NCI-H446 treated with DMSO at 0.1 percent for 48 hours (cell line): ENCODE measurements at regions not wholly inside any gene's neighbourhood (a gene's known extent, or its start where the extent isn't known, plus 50 kb on each side); places are given as distances from the start of the nearest gene placed in this dataset.
"Not testable (repeated sequence)": the region's sequence is repeated elsewhere in the genome, so short reads cannot be mapped to it uniquely, and the experiment has no call there.

Experiments used
- DNase-seq: peaks from one replicate; lab custom pipeline; 2025; lab: John Stamatoyannopoulos, UW

DNA sequence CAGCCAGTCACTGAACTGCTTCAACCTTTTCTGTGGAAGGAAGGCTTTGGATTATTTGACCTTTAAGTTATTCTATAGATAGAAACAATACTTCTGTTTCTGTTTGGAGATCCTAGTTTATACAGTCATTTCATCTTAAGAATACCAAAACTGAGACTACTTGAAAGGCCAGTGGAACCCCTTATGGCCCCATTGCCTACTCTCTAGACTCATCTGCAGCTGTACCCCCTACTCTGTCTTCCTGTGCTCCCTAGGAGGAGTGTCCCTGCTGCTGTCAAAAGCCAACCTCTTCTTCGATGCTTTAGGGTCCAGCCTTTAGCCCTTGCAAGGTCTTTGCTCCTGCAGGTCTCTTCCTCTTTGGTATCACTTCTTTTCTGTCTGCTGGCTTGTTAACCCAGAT is 169.6 kb downstream of the EDEM1 start:
- DNase-seq = no peak

DNA sequence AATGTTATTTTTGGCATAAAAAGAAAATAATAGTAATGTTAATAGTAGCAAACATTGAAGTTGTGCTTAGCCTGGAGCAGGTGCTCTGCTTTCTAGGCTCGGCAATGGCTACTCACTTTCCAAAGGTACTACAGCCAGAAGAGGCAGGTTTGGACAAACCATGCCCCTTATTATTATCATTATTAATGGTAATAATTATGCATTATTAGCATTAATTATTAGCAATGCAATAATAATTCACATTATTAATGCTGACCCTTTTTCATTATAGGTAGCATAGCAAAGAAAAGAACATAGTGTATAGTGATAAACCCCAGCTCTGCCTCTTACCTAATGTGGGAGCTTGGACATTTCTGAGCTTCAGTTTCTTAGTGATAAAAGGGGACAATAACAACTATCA is 171.4 kb downstream of the EDEM1 start:
- no peak for DNase-seq

DNA sequence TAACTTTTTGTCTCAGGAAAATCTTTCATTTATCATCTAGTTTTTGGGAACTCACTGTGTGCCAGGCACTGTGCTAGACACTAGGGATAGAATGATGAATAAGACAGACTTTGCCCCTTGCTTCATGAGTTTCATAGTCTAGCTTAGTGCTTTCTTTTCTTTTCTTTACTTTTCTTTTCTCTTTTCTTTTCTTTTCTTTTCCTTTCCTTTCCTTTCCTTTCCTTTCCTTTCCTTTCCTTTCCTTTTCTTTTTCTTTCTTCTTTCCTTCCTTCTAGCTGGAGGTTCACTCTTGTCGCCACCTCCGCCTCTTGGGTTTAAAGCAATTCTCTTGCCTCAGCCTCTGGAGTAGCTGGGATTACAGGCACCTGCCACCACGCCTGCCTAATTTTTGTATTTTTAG is 172.9 kb downstream of the EDEM1 start:
- DNase-seq = no peak

DNA sequence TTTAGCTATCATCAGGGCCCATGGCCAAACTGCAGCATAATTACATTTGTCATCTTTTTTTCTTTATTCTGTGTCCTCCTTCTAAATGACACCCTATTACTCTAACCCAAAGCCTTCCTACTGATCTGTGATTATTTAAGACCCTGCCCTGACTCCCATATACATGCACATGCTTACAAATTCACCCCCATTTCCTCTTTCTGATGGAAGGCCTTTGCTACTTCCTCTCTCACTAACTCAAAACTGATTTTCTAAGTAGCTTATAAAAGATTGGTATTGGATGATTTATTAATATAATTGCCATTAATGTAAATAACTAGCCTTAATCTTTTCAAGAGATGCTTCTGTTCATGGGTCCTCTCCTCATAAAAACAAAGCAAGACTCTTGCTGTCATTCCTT is 179.2 kb downstream of the EDEM1 start:
- no peak for DNase-seq

DNA sequence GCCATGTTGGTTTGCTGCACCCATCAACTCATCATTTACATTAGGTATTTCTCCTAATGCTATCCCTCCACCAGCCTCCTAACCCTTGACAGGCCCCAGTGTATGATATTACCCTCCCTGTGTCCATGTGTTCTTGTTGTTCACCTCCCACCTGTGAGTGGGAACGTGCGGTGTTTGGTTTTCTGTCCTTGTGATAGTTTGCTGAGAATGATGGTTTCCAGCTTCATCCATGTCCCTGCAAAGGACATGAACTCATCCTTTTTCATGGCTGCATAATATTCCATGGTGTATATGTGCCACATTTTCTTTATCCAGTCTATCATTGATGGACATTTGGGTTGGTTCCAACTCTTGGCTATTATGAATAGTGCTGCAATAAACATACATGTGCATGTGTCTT is 184.0 kb downstream of the EDEM1 start:
- not testable (repeated sequence) for DNase-seq

DNA sequence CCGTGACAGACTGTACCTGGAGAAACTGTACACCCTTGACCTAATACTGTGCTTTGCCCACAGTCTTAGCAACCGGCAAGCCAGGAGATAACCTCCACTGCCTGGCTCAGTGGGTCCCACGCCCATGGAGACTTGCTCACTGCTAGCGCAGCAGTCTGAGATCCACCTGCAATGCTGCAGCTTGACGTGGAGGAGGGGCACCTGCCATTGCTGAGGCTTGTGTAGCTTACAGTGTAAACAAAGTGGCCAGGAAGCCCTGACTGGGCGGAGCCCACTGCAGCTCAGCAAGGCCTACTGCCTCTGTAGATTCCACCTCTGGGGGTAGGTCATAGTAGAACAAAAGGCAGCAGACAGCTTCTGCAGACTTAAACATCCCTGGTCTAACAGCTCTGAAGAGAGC is 189.3 kb downstream of the EDEM1 start:
- no peak for DNase-seq

DNA sequence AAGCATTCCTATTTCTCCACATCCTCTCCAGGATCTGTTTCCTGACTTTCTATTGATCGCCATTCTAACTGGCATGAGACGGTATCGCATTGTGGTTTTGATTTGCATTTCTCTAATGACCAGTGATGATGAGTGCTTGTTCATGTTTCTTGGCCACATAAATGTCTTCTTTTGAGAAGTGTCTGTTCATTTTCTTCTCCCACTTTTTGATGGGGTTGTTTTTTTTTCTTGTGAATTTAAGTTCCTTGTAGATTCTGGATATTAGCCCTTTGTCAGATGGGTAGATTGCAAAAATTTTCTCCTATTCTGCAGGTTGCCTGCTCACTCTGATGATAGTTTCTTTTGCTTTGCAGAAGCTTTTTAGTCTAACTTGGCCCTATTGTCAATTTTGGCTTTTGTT is 191.8 kb downstream of the EDEM1 start:
- DNase-seq = not testable (repeated sequence)

DNA sequence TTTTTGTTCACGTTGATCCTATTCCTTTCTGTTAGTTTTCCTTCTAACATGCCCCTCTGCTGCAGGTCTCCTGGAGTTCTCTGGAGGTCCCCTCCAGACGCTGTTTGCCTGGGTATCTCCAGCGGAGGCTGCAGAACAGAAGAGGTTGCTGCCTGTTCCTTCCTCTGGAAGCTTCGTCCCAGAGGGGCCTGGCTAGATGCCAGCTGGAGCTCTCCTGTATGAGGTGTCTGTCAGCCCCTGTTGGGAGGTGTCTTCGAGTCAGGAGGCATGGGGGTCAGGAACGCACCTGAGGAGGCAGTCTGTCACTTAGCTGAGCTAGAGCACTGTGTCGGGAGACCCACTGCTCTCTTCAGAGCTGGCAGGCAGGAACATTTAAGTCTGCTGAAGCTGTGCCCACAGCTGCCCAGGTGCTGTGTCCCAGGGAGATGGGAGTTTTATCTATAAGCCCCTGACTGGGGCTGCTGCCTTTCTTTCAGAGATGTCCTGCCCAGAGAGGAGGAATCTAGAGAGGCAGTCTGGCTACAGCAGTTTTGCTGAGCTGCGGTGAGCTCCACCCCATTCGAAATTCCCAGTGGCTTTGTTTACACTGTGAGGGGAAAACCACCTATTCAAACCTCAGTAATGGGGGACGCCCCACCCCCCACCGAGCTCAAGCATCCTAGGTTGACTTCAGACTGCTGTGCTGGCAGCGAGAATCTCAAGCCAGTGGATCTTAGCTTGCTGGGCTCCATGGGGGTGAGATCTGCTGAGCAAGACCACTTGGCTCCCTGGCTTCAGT is 196.2 kb downstream of the EDEM1 start:
- not testable (repeated sequence) for DNase-seq

DNA sequence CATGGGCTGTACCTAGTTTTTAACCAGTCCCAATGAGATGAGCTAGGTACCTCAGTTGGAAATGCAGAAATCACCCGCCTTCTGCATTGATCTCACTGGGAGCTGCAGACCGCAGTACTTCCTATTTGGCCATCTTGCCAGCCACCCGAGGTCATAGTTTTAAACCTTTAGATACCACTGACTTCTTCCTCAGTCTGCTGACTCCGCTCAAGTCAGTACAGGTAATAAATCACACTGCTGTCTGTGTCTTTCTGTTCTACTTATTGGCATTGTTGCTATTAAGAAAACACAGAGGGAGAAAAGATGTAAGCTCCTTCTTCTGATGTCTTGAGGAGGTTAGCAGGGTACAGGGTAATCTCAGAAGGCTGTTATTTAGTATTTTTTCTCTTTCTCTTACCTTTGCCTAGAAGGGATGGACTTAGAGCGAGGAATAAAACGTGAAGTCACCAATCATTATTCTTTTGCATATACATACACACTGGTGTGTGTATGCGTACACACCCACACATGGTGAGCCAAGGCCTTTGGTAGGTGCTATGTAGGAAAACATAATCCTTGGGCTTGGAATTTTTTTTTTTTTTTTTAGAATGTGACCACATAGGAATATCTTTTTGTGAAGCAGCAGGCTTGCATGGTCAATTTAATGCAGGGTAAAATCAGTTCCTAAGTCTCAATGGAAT is 197.2 kb downstream of the EDEM1 start:
- no peak for DNase-seq

DNA sequence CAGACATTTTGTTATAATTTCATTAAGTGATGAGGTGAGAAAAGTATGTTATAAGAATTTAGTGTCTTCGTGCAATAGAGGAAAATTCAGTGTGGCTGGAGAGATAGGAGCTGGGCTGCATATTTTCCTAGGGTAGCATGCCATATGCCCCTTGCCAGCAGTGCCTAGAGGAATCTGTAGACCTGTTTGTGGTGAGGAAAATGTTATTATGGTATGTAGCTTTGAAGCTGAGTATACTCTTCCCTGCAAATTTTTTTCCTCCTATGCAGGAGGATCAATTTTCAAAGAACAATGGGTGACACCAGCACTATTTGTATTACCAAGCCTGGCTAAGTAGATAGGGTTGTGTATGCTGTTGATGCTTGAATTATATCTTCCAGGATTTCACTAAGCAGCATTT is 200.6 kb downstream of the EDEM1 start:
- no peak for DNase-seq

DNA sequence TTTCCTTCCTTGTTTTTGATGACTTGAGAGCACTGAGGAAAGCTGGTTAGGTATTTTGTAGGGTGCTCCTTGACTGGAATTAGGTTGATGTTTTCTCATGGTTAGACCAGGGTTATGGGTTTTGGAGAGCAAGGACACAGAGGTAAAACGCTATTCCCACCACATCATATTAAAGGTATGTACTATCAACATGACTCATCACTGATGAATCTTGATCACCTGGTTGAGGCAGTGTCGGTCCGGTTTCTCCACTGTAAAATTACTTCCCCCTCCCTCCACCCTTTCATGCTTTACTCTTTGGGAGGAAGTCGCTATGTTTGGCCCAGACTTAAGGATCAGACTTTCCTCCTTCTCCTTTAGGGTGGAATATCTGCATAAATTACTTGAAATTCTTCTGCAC is 201.6 kb downstream of the EDEM1 start:
- DNase-seq = no peak

DNA sequence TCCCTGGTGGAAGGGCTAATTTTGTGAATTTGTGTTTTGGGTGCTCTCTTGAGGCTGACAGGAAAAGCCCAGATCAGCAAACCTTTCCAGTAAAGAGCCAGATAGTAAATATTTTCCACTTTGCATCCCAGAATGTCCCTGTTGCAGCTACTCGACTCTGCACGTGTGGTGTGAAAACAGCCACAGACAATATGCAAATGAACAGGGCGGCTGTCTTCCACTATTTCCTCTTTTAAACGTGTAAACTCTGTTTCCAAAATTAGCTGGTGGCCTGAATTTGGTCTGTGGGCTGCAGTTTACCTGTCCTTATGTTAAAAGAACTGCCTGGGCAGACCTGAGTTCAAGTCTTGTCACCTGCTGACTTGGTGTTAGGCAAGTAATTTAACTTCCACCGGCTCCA is 202.7 kb downstream of the EDEM1 start:
- no peak for DNase-seq

DNA sequence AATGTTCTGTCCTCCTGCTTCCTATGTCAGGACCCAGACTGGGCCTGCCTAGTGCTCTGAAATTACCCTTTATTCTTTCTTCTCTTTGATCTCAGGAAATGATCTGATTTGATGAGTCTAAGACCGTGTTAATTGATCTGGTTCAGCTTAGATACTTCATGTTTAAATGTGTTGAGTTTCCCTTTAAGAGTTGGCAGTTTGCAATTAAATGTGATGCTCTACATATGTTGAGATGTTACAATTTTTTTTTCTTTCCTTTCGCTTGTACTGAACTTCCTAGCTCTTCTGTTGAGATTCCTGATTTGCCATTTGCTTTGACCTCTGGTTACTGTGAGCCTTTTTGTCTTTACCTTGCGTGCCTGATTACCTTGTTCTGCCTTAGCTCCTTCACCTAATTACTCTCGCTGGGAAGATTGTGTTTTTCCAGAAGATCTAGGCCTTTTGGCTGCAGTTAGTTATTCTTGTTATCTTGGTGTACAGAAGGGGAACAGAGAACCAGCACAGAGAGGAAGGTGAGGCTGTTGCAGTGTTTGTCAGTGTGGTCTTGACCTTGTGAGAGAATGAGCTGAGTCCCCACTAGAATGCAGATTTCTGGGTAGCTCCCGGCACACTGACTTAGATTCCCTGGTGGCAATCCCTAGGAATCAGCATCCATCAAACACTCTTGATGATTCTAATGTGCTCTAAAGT is 203.6 kb downstream of the EDEM1 start:
- DNase-seq = no peak

DNA sequence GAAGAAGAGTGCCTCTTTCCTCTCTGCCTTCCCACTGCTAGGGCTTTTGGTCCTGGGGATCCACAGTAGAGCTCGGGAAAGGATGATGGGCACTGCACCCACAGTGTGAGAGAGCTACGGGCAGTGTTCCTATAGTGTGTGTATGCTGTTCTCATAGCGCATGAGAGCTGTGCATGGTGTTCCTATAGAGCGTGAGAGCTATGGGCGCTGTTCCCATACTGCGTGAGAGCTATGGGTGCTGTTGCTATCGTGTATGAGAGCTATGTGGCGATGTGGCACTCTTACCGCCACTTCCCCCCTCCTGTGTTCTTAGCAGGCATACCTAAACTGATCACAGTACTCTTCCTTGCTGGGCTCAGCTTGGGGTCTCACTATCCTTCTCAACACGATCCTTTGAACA is 213.5 kb downstream of the EDEM1 start:
- DNase-seq = no peak

DNA sequence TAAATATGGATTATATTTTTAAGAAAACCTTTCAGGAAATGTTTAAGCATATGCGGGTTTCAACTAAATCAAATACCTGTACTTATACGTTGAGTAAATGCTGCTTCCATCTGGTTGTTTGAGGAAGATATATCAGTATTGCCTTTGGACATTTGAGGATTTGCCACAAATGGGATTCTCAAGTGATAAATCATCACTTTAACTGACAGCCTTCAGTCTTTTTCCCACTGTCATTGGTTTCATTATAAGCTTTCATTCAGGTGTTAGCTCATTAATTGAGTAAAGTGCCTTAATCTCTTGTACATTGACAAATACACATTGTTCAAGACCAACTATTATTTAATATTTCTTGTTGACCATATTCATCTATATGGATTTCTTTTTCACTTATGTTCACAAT is 217.2 kb downstream of the EDEM1 start:
- DNase-seq = no peak

DNA sequence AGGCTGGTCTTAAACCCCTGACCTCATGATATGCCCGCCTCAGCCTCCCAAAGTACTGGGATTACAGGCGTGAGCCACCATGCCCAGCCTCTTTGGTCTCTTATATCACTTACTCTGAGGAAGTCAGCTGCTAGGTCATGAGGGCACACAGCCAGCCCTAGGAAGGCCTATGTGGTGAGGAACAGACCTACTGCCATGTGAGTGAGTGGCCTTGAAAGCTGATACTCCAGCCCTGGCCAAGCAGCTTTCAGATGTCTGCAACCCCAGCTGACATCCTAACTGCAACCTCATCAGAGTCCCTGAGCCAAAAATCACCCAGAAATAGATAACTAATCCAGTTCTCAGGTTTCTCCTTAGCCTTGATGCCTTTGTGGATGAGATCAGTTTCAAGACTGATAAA is 224.3 kb downstream of the EDEM1 start:
- no peak for DNase-seq

DNA sequence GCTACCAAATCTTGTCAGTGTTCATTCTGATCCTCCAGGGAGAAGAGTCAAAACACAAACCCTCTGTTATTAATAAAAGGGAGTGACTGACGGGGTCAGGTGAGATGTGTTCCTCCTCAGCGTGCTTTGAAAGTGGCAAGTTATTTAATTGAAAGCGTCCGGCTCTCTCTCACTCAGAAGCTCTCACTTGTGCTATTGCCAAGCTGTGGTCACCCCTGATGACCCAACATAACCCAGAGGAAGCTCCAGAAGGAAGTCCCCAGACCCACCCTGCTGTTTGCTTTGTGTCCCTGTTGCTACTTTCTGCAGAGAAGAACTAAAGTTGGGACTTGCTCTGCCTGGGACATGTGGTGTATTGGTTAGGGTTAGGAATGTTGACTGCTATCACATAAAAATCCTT is 235.6 kb downstream of the EDEM1 start:
- DNase-seq = no peak

DNA sequence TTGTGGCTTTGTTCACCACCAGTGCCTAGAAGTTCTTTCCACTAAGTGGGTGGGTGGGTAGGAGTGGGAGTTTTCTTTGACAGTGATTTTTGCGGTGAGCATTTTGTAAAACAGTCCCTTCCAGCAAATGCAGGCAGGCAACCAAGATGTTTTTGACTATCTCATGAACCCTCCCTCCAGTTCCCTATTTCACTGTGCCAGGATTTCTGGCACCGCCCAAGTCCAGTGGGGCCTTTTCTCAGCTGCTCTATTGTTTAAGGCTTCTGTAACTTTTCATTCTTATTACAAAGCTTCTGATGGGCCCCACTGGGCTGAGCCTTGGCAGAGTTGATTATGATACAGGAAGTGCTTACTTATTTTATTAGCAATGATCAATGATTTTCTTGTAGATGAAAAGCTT is 236.0 kb downstream of the EDEM1 start:
- no peak for DNase-seq

DNA sequence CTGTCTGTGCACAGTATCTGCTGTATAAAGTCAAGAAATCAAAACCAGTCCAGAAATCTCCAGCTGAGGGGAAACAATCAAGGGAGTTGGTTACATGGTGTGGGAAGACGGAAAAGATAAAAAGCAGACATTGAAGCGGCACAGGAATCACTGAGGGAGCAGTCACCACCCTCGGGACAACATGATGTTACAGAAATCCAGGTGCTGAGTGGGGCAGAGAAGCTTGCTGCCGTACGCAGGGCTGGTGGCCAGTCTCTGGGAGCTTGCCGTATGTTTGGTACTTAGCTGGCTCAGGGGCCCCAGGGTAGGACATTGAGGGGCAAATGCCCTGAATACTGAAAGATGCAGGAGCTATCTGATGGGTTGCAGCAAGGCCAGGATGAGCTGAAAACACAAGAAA is 237.9 kb downstream of the EDEM1 start:
- no peak for DNase-seq

DNA sequence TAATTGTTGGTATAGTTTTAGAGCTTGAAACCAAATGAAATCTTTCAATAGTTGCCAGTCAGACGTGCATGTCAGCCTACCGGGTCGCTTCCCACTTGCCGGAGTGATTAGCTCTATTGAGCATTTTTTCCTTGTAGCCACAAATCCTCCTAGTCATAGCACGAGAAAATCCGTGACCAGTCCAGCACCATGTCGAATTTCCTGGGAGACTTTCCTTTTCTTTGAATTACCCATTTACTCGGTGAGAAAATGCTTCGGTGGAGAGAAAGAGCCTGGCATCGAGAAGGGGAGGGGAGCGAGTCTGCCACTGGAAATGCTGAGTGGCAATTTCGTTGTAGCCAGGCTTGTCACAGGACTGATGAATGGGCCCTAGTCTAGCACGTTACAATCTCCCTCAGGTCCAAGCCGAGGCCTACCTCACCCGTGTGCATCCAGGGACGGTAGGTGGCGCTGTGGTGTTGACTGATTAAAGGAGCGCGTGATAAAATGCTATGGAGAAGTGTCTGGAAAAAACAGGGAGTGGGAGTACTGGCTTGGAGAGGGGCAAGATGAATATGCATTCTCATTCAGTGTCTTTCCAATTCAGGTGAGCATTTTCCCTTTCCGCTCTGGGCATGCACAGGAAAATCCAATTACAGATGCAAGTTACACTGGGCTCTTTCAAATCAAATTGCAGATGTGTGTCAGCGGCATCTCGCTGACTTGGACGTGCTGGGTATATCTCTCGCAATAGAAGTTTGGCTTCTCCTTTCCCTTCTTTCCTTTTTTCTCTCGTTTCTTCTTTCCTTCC is 238.8 kb downstream of the EDEM1 start:
- no peak for DNase-seq

DNA sequence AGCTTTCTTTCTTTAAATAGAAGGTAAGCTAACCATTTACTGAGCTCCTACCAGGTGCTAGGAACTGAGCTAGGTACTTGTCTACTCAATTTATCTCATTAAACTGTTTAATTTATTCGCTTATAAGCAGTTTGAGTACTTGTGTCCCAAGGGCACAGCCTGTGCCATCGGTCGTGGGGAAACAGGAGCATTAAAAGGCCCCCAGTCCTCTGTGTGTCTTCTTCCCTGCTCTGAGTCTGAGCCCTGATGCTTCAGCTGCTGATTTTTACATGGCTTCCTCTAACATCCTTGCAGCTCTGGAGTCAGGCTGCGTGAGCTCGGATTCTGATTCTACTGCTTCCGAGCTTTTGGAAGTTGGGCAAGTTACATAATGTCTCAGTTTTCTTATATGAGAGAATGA is 239.5 kb downstream of the EDEM1 start:
- DNase-seq = no peak

DNA sequence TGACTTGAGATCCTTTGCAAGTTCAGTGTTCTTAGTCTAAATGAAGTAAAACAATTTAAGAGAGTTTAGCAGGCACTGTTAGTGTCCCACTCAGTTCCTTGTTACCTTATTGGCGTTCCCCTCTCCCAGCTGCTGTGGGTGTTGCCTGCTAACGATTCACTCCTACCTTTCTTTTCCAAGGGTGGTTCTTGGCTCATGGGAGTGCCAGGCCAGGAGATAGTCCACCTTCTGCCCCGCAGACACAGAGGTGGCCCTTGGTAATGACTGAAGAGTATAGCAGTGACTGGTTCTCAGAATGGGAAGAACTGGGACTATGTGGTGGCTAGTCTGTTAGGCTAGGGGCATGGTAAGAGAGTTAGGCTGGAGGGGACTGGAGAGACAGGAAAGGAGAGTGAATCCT is 240.4 kb downstream of the EDEM1 start:
- no peak for DNase-seq
